HCT116 (cell line): ENCODE measurements at regions not wholly inside any gene's neighbourhood (a gene's known extent, or its start where the extent isn't known, plus 50 kb on each side); places are given as distances from the start of the nearest gene placed in this dataset.

Experiments
- ATAC-seq: fragments of 200-7000 bp; cut with Tn5 transposase; 2 replicates; pipeline ENCODE4 v1.9.1; 2020; ENCODE audit warnings: mild to moderate bottlenecking, moderate library complexity
- BruUV-seq: library from RNA; stranded (reverse); fragments of 400-500 nt; replicated peaks from 2 replicates; lab custom pipeline; 2021; lab: Mats Ljungman, UMichigan
- CTCF ChIA-PET: fragments of 300-600 bp; sonication (Branson Sonifier 250); formaldehyde crosslinking; loops from one replicate; lab custom pipeline; 2021; ENCODE audit warnings: antibody characterized with exemption; lab: Charles Lee
- POLR2A ChIA-PET: fragments of 300-600, 350-600 bp; sonication (Branson Sonifier 250); formaldehyde crosslinking; loops from one replicate; lab custom pipeline; 2021; ENCODE audit warnings: antibody characterized with exemption; lab: Charles Lee
- RAD21 ChIA-PET, 2 experiments: fragments of 300-600 bp; sonication (Branson Sonifier 250); formaldehyde crosslinking; loops; one replicate each; lab custom pipeline; 2023; ENCODE audit warnings: low total read pairs in 2 of 2; ENCODE audit not compliant: uncharacterized antibody in 2 of 2, unreplicated experiment in 2 of 2, low non-redundant PET in 1 of 2; lab: Charles Lee
- DNase-seq: peaks from one replicate; pipeline ENCODE4 v3.0.0-alpha.2; 2010; ENCODE audit warnings: low read depth, low spot score
- H2AFZ ChIP-seq: fragments of 200-600 bp; shearing (Covaris generic), sonication (generic); 2 replicates; pipeline ENCODE4 v1.6.1; 2017; ENCODE audit warnings: low read depth, mixed run types, mixed read lengths, antibody characterized with exemption, low read length; ENCODE audit not compliant: poor library complexity, severe bottlenecking
- H3K27ac ChIP-seq: 2 replicates; pipeline ENCODE4 v1.5.1; 2012; ENCODE audit warnings: low read depth, low read length
- H3K27me3 ChIP-seq: fragments of 200-600 bp; sonication (generic); 2 replicates; pipeline ENCODE4 v1.6.1; 2016; ENCODE audit warnings: mixed run types, low read length, mixed read lengths; ENCODE audit not compliant: insufficient read depth
- H3K36me3 ChIP-seq, 2 experiments: fragments of 200-500 bp in 1 of 2; fragments of 200-600 bp in 1 of 2; sonication (Bioruptor generic) in 1 of 2; sonication (generic) in 1 of 2; 2 replicates each; pipeline versions ENCODE4 v1.5.1 to v1.6.1; 2014 to 2016; ENCODE audit warnings: low read length in 2 of 2, inconsistent platforms in 1 of 2, mixed read lengths in 1 of 2, mixed run types in 1 of 2; ENCODE audit not compliant: insufficient read depth in 2 of 2, control insufficient read depth in 1 of 2
- H3K4me1 ChIP-seq, 2 experiments: fragments of 200-600 bp in 1 of 2; sonication (generic) in 1 of 2; 2 replicates each; pipeline versions ENCODE4 v1.5.1 to v1.6.1; 2012 to 2017; ENCODE audit warnings: low read length in 2 of 2, inconsistent platforms in 1 of 2, mild to moderate bottlenecking in 1 of 2, mixed read lengths in 1 of 2, mixed run types in 1 of 2, moderate library complexity in 1 of 2; ENCODE audit not compliant: insufficient read depth in 2 of 2, control insufficient read depth in 1 of 2
- H3K4me2 ChIP-seq: fragments of 200-600 bp; sonication (generic); 2 replicates; pipeline ENCODE4 v1.6.1; 2017; ENCODE audit warnings: mixed run types, low read length, mixed read lengths
- H3K4me3 ChIP-seq, 2 experiments: fragments of 200-600 bp in 1 of 2; sonication (generic) in 1 of 2; replicated peaks in 1 of 2; 2 replicates each; pipeline ENCODE4 v1.5.1; 2011 to 2016; ENCODE audit warnings: low read length in 2 of 2, control low read depth in 1 of 2, low read depth in 1 of 2, mild to moderate bottlenecking in 1 of 2, mixed read lengths in 1 of 2, mixed run types in 1 of 2
- H3K79me2 ChIP-seq: fragments of 200-600 bp; sonication (generic); 2 replicates; pipeline ENCODE4 v1.6.1; 2017; ENCODE audit warnings: mild to moderate bottlenecking, mixed run types, low read length, moderate library complexity, mixed read lengths; ENCODE audit not compliant: insufficient read depth
- H3K9ac ChIP-seq: fragments of 200-600 bp; sonication (generic); 2 replicates; pipeline ENCODE4 v1.6.1; 2016; ENCODE audit warnings: low read length, mixed read lengths
- H3K9me2 ChIP-seq: fragments of 200-600 bp; sonication (generic), shearing (Covaris generic); 2 replicates; pipeline ENCODE4 v1.6.1; 2017; ENCODE audit warnings: mixed run types, mild to moderate bottlenecking, moderate library complexity; ENCODE audit not compliant: insufficient read depth
- H3K9me3 ChIP-seq, 2 experiments: fragments of 200-500 bp in 1 of 2; fragments of 200-600 bp in 1 of 2; sonication (Bioruptor generic) in 1 of 2; sonication (generic) in 1 of 2; 2 replicates each; pipeline ENCODE4 v1.6.1; 2014 to 2017; ENCODE audit warnings: low read length in 2 of 2, mixed read lengths in 2 of 2, inconsistent platforms in 1 of 2, low read depth in 1 of 2, mild to moderate bottlenecking in 1 of 2, mixed run types in 1 of 2, moderate library complexity in 1 of 2; ENCODE audit not compliant: control insufficient read depth in 1 of 2, insufficient read depth in 1 of 2
- H4K20me1 ChIP-seq: fragments of 200-600 bp; sonication (generic), shearing (Covaris generic); 2 replicates; pipeline ENCODE4 v1.6.1; 2017; ENCODE audit warnings: mixed run types, mild to moderate bottlenecking, moderate library complexity; ENCODE audit not compliant: insufficient read depth
- ATF3 ChIP-seq: IDR thresholded peaks from 2 replicates; pipeline ENCODE4 v1.6.1; 2012
- CBX3 ChIP-seq: IDR thresholded peaks from 2 replicates; pipeline ENCODE4 v1.6.1; 2012; ENCODE audit warnings: low read depth
- CEBPB ChIP-seq: IDR thresholded peaks from 2 replicates; pipeline ENCODE4 v1.6.1; 2012; ENCODE audit warnings: low read depth
- CTCF ChIP-seq, 3 experiments: fragments of 200-600 bp in 1 of 3; sonication (generic) in 1 of 3; IDR thresholded peaks in 2 of 3; conservative IDR thresholded peaks in 1 of 3; 2 replicates each; pipeline ENCODE4 v1.5.1; 2012 to 2017; ENCODE audit warnings: low read depth in 2 of 3, low read length in 2 of 3, antibody characterized with exemption in 1 of 3, borderline replicate concordance in 1 of 3, control low read depth in 1 of 3, mild to moderate bottlenecking in 1 of 3, mixed read lengths in 1 of 3, mixed run types in 1 of 3, moderate library complexity in 1 of 3; ENCODE audit not compliant: insufficient read depth in 1 of 3
- ELF1 ChIP-seq: IDR thresholded peaks from 2 replicates; pipeline ENCODE4 v1.6.1; 2012; ENCODE audit warnings: low read depth, borderline replicate concordance
- EZH2 ChIP-seq: fragments of 200-600 bp; sonication (generic); IDR thresholded peaks from 2 replicates; pipeline ENCODE4 v1.6.1; 2017; ENCODE audit warnings: antibody characterized with exemption, mixed run types
- EZH2phosphoT487 ChIP-seq: fragments of 200-600 bp; IDR thresholded peaks from 2 replicates; pipeline ENCODE4 v1.6.1; 2018; ENCODE audit warnings: antibody characterized with exemption, borderline replicate concordance
- FOSL1 ChIP-seq: IDR thresholded peaks from 2 replicates; pipeline ENCODE4 v1.6.1; 2012; ENCODE audit warnings: low read depth
- JUND ChIP-seq: IDR thresholded peaks from 2 replicates; pipeline ENCODE4 v1.6.1; 2012
- POLR2A ChIP-seq: IDR thresholded peaks from 2 replicates; pipeline ENCODE4 v1.7.0; 2011; ENCODE audit warnings: borderline replicate concordance; ENCODE audit not compliant: insufficient read depth, insufficient read length; ENCODE audit errors: extremely low read depth
- POLR2AphosphoS5 ChIP-seq: IDR thresholded peaks from 2 replicates; pipeline ENCODE4 v1.6.1; 2011; ENCODE audit warnings: mild to moderate bottlenecking, low read depth, low read length, moderate library complexity
- SRF ChIP-seq: IDR thresholded peaks from 2 replicates; pipeline ENCODE4 v1.6.1; 2012; ENCODE audit warnings: low read depth
- TCF7L2 ChIP-seq: IDR thresholded peaks from 2 replicates; pipeline ENCODE4 v1.7.0; 2011; ENCODE audit warnings: borderline replicate concordance, inconsistent platforms; ENCODE audit not compliant: insufficient read depth, insufficient read length; ENCODE audit errors: extremely low read depth
- YY1 ChIP-seq: IDR thresholded peaks from 2 replicates; pipeline ENCODE4 v1.6.1; 2011; ENCODE audit warnings: low read length, low read depth, moderate library complexity, mild to moderate bottlenecking; ENCODE audit not compliant: insufficient replicate concordance; ENCODE audit errors: extremely low read depth
- intact Hi-C: fragments of 100-400 bp; cut with micrococcal nuclease; formaldehyde crosslinking; loops from 2 replicates; pipeline ENCODE4 v1.10.0; 2022

GRCh38 chr1:239189998-239190512 is 196.3 kb upstream of the CHRM3 start:
- H2AFZ ChIP-seq, result no peak overlapping the region
- peaks cover 0 to 20% of the 10 kb centered on the region in 2 experiments for H3K9me3 ChIP-seq
- DNase-seq (no peak), ATAC-seq (no peak)
- H3K27me3 ChIP-seq, result no peaks in the 10 kb centered on the region
- ChIA-PET RAD21 (no interaction called here), POLR2A (no interaction called here), CTCF (no interaction called here)
- H3K9ac ChIP-seq, result no peak overlapping the region
- H3K4me1 ChIP-seq, result no peaks in the 10 kb centered on the region
- H3K36me3 ChIP-seq, result no peaks in the 10 kb centered on the region
- no peaks in the 10 kb centered on the region for H4K20me1 ChIP-seq
- H3K9me2 ChIP-seq, result no peaks in the 10 kb centered on the region
- no peak overlapping the region for H3K27ac ChIP-seq
- intact Hi-C loops, result no loop called here
- TF ChIP-seq EZH2, result no peak
- no peak for TF ChIP-seq ELF1
- TF ChIP-seq CTCF (IDR thresholded peaks at IDR 0.05 in 2 of 3, conservative IDR thresholded peaks at IDR 0.05 in 1 of 3; ENCODE audit: borderline replicate concordance in 1 of 3, insufficient read depth in 1 of 3, low read depth in 2 of 3, low read length in 2 of 3), result no peak
- TF ChIP-seq YY1, result no peak
- TF ChIP-seq JUND, result no peak
- TF ChIP-seq SRF, result no peak
- TF ChIP-seq CEBPB, result no peak
- no peak for TF ChIP-seq ATF3
- no peak for TF ChIP-seq POLR2AphosphoS5
- TF ChIP-seq TCF7L2, result no peak
- no peak for TF ChIP-seq EZH2phosphoT487
- no peak for TF ChIP-seq POLR2A
- TF ChIP-seq FOSL1, result no peak
- no peak for TF ChIP-seq CBX3
- H3K4me3 ChIP-seq, result no peak overlapping the region
- no TSS peak for BruUV-seq
- H3K4me2 ChIP-seq, result no peak overlapping the region
- H3K79me2 ChIP-seq, result no peaks in the 10 kb centered on the region
